GM21526 (cell line): ENCODE measurements at regions not wholly inside any gene's neighbourhood (a gene's known extent, or its start where the extent isn't known, plus 50 kb on each side); places are given as distances from the start of the nearest gene placed in this dataset.
"Not testable (repeated sequence)": the region's sequence is repeated elsewhere in the genome, so short reads cannot be mapped to it uniquely, and the experiment has no call there.

Source experiments
- ATAC-seq: cut with Tn5 transposase; IDR thresholded peaks from one replicate; pipeline ENCODE4 v1.9.1; 2021; ENCODE audit warnings: moderate library complexity; ENCODE audit not compliant: unreplicated experiment, low FRiP score

GRCh38 chr5:82523633-82524032, 245.5 kb upstream of the RPS23 start:
- no peak for ATAC-seq

GRCh38 chr5:82522897-82523296, 244.7 kb upstream of the RPS23 start:
- ATAC-seq, result no peak

GRCh38 chr5:82521431-82522051, 243.4 kb upstream of the RPS23 start:
- ATAC-seq, result no peak

- no peak for ATAC-seq
These were observed 241.4 kb upstream of the RPS23 start for GRCh38 chr5:82519558-82519957.

GRCh38 chr5:82517544-82518075, 239.5 kb upstream of the RPS23 start:
- ATAC-seq, result no peak

GRCh38 chr5:82513738-82514137, 235.6 kb upstream of the RPS23 start:
- ATAC-seq, result no peak

GRCh38 chr5:82512025-82512424, 233.9 kb upstream of the RPS23 start:
- no peak for ATAC-seq

- no peak for ATAC-seq
These were observed 233.0 kb upstream of the RPS23 start for GRCh38 chr5:82511134-82511533.

GRCh38 chr5:82509762-82510161, 231.6 kb upstream of the RPS23 start:
- no peak for ATAC-seq

- not testable (repeated sequence) for ATAC-seq
These were observed 228.2 kb upstream of the RPS23 start for GRCh38 chr5:82506390-82506789.

- ATAC-seq, result no peak
These were observed 221.6 kb upstream of the RPS23 start for GRCh38 chr5:82499725-82500244.

GRCh38 chr5:82497242-82497641, 219.1 kb upstream of the RPS23 start:
- no peak for ATAC-seq

GRCh38 chr5:82494942-82495341, 216.8 kb upstream of the RPS23 start:
- no peak for ATAC-seq

GRCh38 chr5:82493221-82493620, 215.1 kb upstream of the RPS23 start:
- no peak for ATAC-seq

GRCh38 chr5:82491397-82491796, 213.2 kb upstream of the RPS23 start:
- no peak for ATAC-seq

GRCh38 chr5:82489683-82490082, 211.5 kb upstream of the RPS23 start:
- ATAC-seq, result no peak

GRCh38 chr5:82487131-82487530, 209.0 kb upstream of the RPS23 start:
- ATAC-seq, result no peak

- no peak for ATAC-seq
These were observed 202.2 kb upstream of the RPS23 start for GRCh38 chr5:82480331-82480730.

- no peak for ATAC-seq
These were observed 198.0 kb upstream of the RPS23 start for GRCh38 chr5:82476155-82476554.

GRCh38 chr5:82473262-82473661, 195.1 kb upstream of the RPS23 start:
- ATAC-seq, result no peak

GRCh38 chr5:82470185-82470994, 192.2 kb upstream of the RPS23 start:
- ATAC-seq, result no peak
